AG04450 (cell line): ENCODE measurements at regions not wholly inside any gene's neighbourhood (a gene's known extent, or its start where the extent isn't known, plus 50 kb on each side); places are given as distances from the start of the nearest gene placed in this dataset.
A peak's percentile ranks its signal among the peaks of the same experiment; 100 is the strongest.

Experiments used
- CTCF ChIA-PET: fragments of 300-600, 350-600 bp; formaldehyde crosslinking; extraction: SDS; loops from one replicate; lab custom pipeline; 2022; ENCODE audit warnings: antibody characterized with exemption, inconsistent platforms; lab: Charles Lee
- POLR2A ChIA-PET: fragments of 350-600 bp; formaldehyde crosslinking; extraction: SDS; loops from one replicate; lab custom pipeline; 2021; ENCODE audit warnings: antibody characterized with exemption, inconsistent platforms; lab: Yijun Ruan, JAX
- DNase-seq: peaks from one replicate; pipeline ENCODE4 v3.0.0-alpha.2; 2011; ENCODE audit warnings: low read depth, low spot score
- H3K27ac ChIP-seq: one replicate; pipeline ENCODE4 v1.5.1; 2012; ENCODE audit warnings: low read depth, low read length, control low read depth
- H3K27me3 ChIP-seq: one replicate; pipeline ENCODE4 v1.6.0; 2012; ENCODE audit warnings: low read length; ENCODE audit not compliant: control insufficient read depth, insufficient read depth
- H3K4me3 ChIP-seq: 2 replicates; pipeline ENCODE4 v1.5.1; 2011; ENCODE audit warnings: mild to moderate bottlenecking, low read depth, low read length, control low read depth
- H3K9me3 ChIP-seq: 2 replicates; pipeline ENCODE4 v1.5.1; 2012; ENCODE audit warnings: low read length; ENCODE audit not compliant: control insufficient read depth, insufficient read depth
- CTCF ChIP-seq: IDR thresholded peaks from 2 replicates; pipeline ENCODE4 v1.5.1; 2011; ENCODE audit warnings: low read depth, low read length, control low read depth, inconsistent platforms

- no peak for DNase-seq
- CTCF ChIA-PET, result interaction anchor here (0.8 to 2.5 kb wide), 7 partner anchors 10 to 300 kb away, joined by 3 to 9 read pairs (median 4); no protein-coding TSS in a partner anchor
- POLR2A ChIA-PET, result interaction anchor here (1.1 to 2.8 kb wide), 2 partner anchors 25 to 88 kb away, joined by 3 to 9 read pairs; no protein-coding TSS in a partner anchor
Measured at GRCh38 chr3:170714122-170714521, 128.2 kb upstream of the SLC7A14 start.

GRCh38 chr3:170713653-170714052, 127.8 kb upstream of the SLC7A14 start:
- ChIA-PET POLR2A (interaction anchor here (1.1 to 2.8 kb wide), 2 partner anchors 24 to 89 kb away, joined by 3 to 9 read pairs; no protein-coding TSS in a partner anchor), CTCF (interaction anchor here (0.8 to 2.5 kb wide), 8 partner anchors 11 to 300 kb away, joined by 3 to 10 read pairs (median 6); no protein-coding TSS in a partner anchor)
- TF ChIP-seq CTCF, result no peak
- Histone ChIP-seq H3K9me3 (peaks cover 5% of the 10 kb centered on the region; the same call in 1 of the 2 replicates), H3K4me3 (no peak overlapping the region), H3K27me3 (no peaks in the 10 kb centered on the region), H3K27ac (peak overlapping the region; percentile 78)
- DNase-seq, result no peak

More at GRCh38 chr3:170714122-170714521, 128.2 kb upstream of the SLC7A14 start:
- H3K4me3 ChIP-seq, result no peak overlapping the region
- H3K9me3 ChIP-seq, result peaks cover 5% of the 10 kb centered on the region; the same call in 1 of the 2 replicates
- no peak for TF ChIP-seq CTCF
- peak overlapping the region; percentile 78 for H3K27ac ChIP-seq
- no peaks in the 10 kb centered on the region for H3K27me3 ChIP-seq

DNA sequence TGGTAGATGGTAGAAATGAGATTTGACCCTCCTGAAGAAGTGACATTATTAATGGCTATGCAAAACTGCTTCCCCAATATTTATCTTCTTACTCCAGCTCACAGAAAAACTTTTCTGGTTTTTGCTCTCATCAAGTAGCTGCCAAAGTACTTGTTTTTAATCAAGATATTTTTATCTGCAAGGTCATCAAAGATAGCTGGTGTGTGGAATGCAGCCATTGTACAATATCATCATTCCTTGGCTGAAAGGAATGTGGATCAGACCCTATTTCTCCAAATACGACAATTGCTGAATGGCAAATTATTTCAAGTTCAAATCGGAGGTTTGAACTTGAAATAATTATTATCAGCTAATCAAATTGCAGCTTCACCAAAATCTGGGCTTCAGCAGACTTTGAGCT, 126.9 kb upstream of the SLC7A14 start:
- ChIA-PET POLR2A (interaction anchor here (2.8 kb wide), 1 partner anchor 90 kb away, joined by 9 read pairs; no protein-coding TSS in a partner anchor), CTCF (interaction anchor here (0.6 to 2.5 kb wide), 8 partner anchors 11 to 123 kb away, joined by 3 to 10 read pairs (median 6); no protein-coding TSS in a partner anchor)
- Histone ChIP-seq H3K27me3 (no peaks in the 10 kb centered on the region), H3K9me3 (peaks cover 5% of the 10 kb centered on the region; the same call in 1 of the 2 replicates), H3K4me3 (no peak overlapping the region), H3K27ac (no peak overlapping the region)
- no peak for DNase-seq
- no peak for TF ChIP-seq CTCF

DNA sequence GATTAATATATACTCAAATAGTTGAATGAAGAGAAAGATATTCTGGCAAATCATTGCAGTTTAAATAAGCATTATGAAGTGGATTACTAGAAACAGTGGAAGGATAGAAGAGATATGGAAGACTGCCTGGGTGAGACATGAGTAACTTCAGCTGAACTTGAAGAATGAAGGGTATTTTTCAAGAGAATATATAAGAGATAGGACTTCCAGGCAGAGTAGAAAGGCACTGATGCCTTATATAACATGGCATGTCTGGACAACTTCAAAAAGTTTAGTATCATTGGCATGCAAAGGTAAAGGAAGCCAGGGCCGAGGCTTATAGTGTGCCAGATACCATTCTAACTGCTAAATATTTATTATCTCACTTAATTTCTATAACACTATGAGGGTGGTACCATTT, 126.5 kb upstream of the SLC7A14 start:
- ChIA-PET CTCF (interaction anchor here (0.6 to 2.5 kb wide), 5 partner anchors 22 to 123 kb away, joined by 3 to 10 read pairs (median 9); no protein-coding TSS in a partner anchor), POLR2A (interaction anchor here (2.8 kb wide), 1 partner anchor 90 kb away, joined by 9 read pairs; no protein-coding TSS in a partner anchor)
- TF ChIP-seq CTCF, result no peak
- Histone ChIP-seq H3K27ac (no peak overlapping the region), H3K9me3 (peaks cover 5% of the 10 kb centered on the region; the same call in 1 of the 2 replicates), H3K27me3 (no peaks in the 10 kb centered on the region), H3K4me3 (no peak overlapping the region)
- no peak for DNase-seq

- Histone ChIP-seq H3K9me3 (peaks cover 5% of the 10 kb centered on the region; the same call in 1 of the 2 replicates), H3K4me3 (no peak overlapping the region), H3K27me3 (no peaks in the 10 kb centered on the region), H3K27ac (no peak overlapping the region)
- ChIA-PET POLR2A (no interaction called here), CTCF (interaction anchor here (1.2 to 2.5 kb wide), 2 partner anchors 98 to 100 kb away, joined by 3 to 9 read pairs; no protein-coding TSS in a partner anchor)
- no peak for DNase-seq
- no peak for TF ChIP-seq CTCF
Measured at GRCh38 chr3:170711786-170712185, 125.9 kb upstream of the SLC7A14 start.
